Erythroblast (primary cell): ENCODE measurements at regions not wholly inside any gene's neighbourhood (a gene's known extent, or its start where the extent isn't known, plus 50 kb on each side); places are given as distances from the start of the nearest gene placed in this dataset.

ENCODE experiments used
- GATA1 ChIP-seq: IDR thresholded peaks from 2 replicates; pipeline ENCODE4 v1.6.1; 2011; ENCODE audit warnings: low read depth, mild to moderate bottlenecking, control low read depth, low read length, moderate library complexity
- POLR2A ChIP-seq: IDR thresholded peaks from 2 replicates; pipeline ENCODE4 v1.6.1; 2011; ENCODE audit warnings: mild to moderate bottlenecking, low read length

DNA sequence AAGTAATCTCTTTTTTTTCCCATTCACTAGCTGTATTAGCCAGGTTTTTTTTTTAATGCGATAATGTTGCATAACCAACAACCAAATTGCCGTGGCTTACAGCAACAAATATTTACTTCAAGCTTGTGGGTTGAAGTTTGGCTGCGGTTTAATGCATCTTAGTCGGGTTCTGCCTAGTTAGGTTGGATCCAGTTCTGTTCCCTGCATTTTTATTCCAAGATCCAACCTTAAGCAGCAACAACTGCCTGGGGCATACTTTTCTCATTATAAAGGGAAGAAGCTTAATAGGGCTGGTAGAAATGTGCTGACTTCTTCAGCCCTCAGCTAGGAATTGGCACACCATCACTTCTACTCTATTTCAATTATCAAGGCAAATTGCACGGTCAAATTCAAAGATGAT lies 1115.5 kb upstream of the AUTS2 start:
- TF ChIP-seq POLR2A (no peak), GATA1 (no peak)
